Mucosa of descending colon (tissue), 3 donors: ENCODE measurements at regions not wholly inside any gene's neighbourhood (a gene's known extent, or its start where the extent isn't known, plus 50 kb on each side); places are given as distances from the start of the nearest gene placed in this dataset.
A peak's percentile ranks its signal among the peaks of the same experiment; 100 is the strongest.

Experiments
- ATAC-seq: fragments of 200-7000 bp; cut with Tn5 transposase; one replicate; pipeline ENCODE4 v1.9.1; 2020; ENCODE audit warnings: mild to moderate bottlenecking, moderate library complexity
- DNase-seq, 3 donors: peaks; one replicate each; pipeline ENCODE4 v3.0.0-alpha.2; 2020
- H3K36me3 ChIP-seq: fragments of 200-600 bp; one replicate; pipeline ENCODE4 v1.8.0; 2021; ENCODE audit warnings: low read depth, mild to moderate bottlenecking
- H3K4me1 ChIP-seq: fragments of 200-600 bp; one replicate; pipeline ENCODE4 v1.8.0; 2021; ENCODE audit warnings: low read depth, mild to moderate bottlenecking
- H3K4me3 ChIP-seq: fragments of 200-600 bp; one replicate; pipeline ENCODE4 v1.8.0; 2021; ENCODE audit warnings: mild to moderate bottlenecking
- H3K9me3 ChIP-seq: fragments of 200-600 bp; one replicate; pipeline ENCODE4 v1.8.0; 2021; ENCODE audit warnings: mild to moderate bottlenecking
- intact Hi-C, 2 donors: fragments of 100-400 bp; cut with DNase I in 1 of 2; cut with micrococcal nuclease in 1 of 2; formaldehyde crosslinking; loops; one replicate each; pipeline versions ENCODE4 v1.11.0 to v1.11.1; 2022; cut with DNase I, micrococcal nuclease
- TF ChIP-seq, protein P1 (sequence below): fragments of 200-600 bp; IDR thresholded peaks from one replicate; pipeline ENCODE4 v1.8.0; 2022; ENCODE audit warnings: antibody characterized with exemption, mild to moderate bottlenecking
- donor health status: DM: no; HTN: no; CAD: no; lungs with moderate emphysema.
- donor health status: DM: no; HTN: no; CAD: no.
- donor health status: DM: no; HTN: yes; CAD: no.

DNA sequence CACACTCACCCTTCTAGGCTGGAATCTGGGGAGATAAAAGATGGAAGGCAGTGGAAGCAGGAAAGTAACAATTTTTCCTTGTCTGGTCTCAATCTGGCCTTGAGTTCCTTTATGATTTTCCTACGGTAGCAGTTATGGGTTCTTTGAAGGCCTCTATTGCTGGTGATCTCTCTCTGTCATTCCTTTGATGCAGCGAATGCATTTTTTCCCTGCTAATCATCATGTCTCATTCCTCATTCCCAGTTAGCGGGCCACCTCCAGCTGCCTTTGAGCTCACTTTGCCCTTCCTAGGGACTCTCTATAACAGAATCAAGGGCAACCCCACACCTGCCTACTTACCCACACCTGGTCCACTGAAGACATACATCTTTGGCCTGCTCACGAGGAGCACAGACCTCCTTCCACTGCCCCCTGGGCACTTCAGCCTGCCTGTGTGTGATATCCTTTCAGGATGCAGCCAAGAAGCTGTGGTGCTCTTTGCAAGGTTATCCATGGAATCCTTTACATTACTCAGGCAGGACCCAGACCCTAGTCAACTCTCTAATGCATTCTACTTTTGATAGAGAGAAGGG lies 191.7 kb downstream of the DRD1 start:
- intact Hi-C loops: no loop called here
- ATAC-seq: no peak
- Histone ChIP-seq H3K4me1 (no peaks in the 10 kb centered on the region), H3K4me3 (no peak overlapping the region), H3K9me3 (no peaks in the 10 kb centered on the region), H3K36me3 (no peaks in the 10 kb centered on the region)
- DNase-seq: no peak
- TF ChIP-seq, protein P1, sequence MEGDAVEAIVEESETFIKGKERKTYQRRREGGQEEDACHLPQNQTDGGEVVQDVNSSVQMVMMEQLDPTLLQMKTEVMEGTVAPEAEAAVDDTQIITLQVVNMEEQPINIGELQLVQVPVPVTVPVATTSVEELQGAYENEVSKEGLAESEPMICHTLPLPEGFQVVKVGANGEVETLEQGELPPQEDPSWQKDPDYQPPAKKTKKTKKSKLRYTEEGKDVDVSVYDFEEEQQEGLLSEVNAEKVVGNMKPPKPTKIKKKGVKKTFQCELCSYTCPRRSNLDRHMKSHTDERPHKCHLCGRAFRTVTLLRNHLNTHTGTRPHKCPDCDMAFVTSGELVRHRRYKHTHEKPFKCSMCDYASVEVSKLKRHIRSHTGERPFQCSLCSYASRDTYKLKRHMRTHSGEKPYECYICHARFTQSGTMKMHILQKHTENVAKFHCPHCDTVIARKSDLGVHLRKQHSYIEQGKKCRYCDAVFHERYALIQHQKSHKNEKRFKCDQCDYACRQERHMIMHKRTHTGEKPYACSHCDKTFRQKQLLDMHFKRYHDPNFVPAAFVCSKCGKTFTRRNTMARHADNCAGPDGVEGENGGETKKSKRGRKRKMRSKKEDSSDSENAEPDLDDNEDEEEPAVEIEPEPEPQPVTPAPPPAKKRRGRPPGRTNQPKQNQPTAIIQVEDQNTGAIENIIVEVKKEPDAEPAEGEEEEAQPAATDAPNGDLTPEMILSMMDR: no peak

DNA sequence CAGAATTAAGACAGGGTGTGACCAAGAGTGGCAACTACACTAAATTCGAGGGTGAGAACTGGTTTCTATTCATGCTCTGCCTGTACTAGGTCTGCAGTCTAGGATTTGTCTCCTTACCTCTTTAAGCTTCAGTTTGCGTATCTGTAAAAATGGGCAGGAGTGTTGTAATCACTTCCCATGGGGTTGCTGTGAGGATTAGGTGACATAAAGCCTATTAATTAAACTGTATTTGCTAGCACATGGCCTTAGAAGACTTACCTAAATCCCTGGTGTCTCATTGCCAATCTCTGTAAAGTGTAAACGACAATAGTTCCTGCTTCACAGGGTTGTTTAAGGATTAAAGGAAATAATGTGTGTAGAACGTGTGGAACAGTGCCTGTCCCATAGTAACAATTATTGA lies 193.6 kb downstream of the DRD1 start:
- ATAC-seq: no peak
- Histone ChIP-seq H3K36me3 (no peaks in the 10 kb centered on the region), H3K4me3 (no peak overlapping the region), H3K4me1 (no peaks in the 10 kb centered on the region), H3K9me3 (no peaks in the 10 kb centered on the region)
- TF ChIP-seq, protein P1: no peak
- no peak for DNase-seq
- intact Hi-C loops: no loop called here

DNA sequence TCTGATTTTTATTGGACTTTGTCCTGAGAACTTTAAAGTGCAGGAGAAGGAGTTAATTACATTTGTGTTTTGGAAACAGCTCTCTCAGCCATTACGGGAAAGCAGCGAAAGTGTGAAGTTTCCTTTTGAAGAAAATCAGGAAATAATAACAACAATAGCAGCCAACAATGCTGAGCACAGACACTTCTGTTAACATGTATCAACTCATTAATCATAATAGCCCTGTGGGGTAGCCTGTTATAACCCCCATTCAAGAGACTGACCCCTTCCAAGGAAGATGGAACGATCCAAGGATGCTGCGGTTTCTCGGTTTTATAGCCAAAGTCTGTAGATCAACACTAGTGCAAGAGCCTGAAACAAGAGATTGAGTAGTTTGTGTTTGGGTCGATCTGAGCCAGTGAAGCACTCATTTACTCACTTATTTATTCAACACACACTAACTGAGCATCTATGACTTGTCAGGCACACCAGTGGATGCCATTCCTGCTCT lies 195.5 kb downstream of the DRD1 start:
- Histone ChIP-seq H3K4me3 (no peak overlapping the region), H3K4me1 (no peaks in the 10 kb centered on the region), H3K9me3 (no peaks in the 10 kb centered on the region), H3K36me3 (no peaks in the 10 kb centered on the region)
- intact Hi-C loops: no loop called here
- DNase-seq: no peak
- no peak for ATAC-seq
- TF ChIP-seq, protein P1: no peak

DNA sequence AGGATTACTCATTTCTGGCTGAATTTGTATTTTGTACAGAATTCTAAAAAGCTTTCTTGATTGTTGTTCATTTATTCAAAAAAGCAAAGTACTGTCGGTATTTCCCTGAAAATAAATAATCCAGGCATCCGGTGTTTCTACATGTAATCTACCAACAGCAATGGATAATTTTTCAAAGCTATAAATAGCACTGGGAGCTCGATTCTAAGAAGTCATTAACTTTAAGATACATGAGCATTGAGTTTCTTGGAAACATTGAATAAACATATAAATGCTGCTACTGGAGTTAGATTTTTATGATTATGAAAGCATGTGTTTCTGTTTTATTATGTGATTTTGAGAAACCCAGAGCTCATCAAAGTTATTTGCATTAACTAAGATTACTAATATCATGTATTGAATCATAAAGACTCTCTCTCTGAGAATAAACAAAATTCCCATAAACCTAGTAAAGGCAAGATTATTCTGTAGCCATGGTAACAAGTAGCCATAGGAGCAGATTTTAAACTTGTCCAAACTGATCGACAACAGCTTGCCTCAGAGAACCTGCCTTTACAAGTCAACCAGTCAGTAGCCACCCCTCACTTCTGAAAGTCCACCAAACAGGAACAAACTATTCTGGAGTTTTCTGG lies 197.0 kb downstream of the DRD1 start:
- intact Hi-C loops: no loop called here
- H3K4me3 ChIP-seq: no peak overlapping the region
- TF ChIP-seq, protein P1: no peak
- ATAC-seq (no peak), DNase-seq (no peak)
- no peaks in the 10 kb centered on the region for H3K9me3 ChIP-seq
- no peaks in the 10 kb centered on the region for H3K36me3 ChIP-seq
- H3K4me1 ChIP-seq: no peaks in the 10 kb centered on the region

DNA sequence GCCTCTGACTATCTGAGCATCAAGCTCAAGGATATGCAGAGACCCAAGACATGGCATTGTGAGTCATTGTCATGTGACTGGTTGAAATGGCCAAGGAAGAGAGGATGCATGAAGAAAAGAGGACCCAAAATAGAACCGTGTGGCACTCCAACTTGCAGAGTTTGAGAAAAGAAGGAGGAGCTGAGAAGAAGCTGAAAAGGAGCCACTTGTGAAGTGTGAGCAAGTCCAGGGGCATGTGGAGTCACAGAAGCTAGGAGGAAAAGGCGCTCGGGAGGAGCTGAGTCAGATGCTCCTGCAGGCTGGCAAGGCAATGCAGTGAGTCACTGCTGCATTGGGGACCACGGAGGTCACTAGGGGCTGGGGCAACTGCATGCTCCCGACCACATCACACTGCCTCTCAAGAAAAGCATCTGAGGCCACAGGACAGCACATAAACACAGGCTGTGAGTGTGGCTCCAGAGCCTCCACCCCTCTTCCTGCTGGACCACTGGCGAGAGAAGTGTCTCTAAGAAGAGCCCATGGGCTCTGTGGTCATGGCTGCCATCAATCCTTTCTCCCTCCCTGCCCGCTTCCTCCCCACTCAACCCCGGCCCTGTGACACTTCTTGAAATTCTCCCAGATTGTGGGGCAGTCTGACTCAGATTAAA lies 197.6 kb downstream of the DRD1 start:
- intact Hi-C loops: no loop called here
- ATAC-seq (peak; percentile 59), DNase-seq (peak in 1 of 3 donors; percentile 9)
- TF ChIP-seq, protein P1: no peak
- Histone ChIP-seq H3K4me3 (no peak overlapping the region), H3K4me1 (no peaks in the 10 kb centered on the region), H3K36me3 (no peaks in the 10 kb centered on the region), H3K9me3 (no peaks in the 10 kb centered on the region)
